ENCODE measurements at regions not wholly inside any gene's neighbourhood (a gene's known extent, or its start where the extent isn't known, plus 50 kb on each side); places are given as distances from the start of the nearest gene placed in this dataset.

- Histone ChIP-seq H3K4me1 (ENCODE audit: insufficient read depth, low read length) (no peaks in the 10 kb centered on the region), H3K27me3 (ENCODE audit: low read length) (no peaks in the 10 kb centered on the region), H3K4me2 (ENCODE audit: low read length) (no peak overlapping the region), H3K27ac (ENCODE audit: low read length) (no peak overlapping the region), H3K36me3 (ENCODE audit: low read depth, low read length) (no peaks in the 10 kb centered on the region), H4K20me1 (ENCODE audit: low read length) (no peaks in the 10 kb centered on the region), H3K9ac (ENCODE audit: low read length) (no peak overlapping the region), H3K9me3 (ENCODE audit: low read length) (no peaks in the 10 kb centered on the region), H3F3A (ENCODE audit: low read length, unreplicated experiment) (no peaks in the 10 kb centered on the region), H3K9me2 (replicated peaks; ENCODE audit: low read length) (no peaks in the 10 kb centered on the region), H2AFZ (ENCODE audit: low read length) (no peak overlapping the region), H3K79me2 (ENCODE audit: low read length) (no peaks in the 10 kb centered on the region), H3K4me3 (ENCODE audit: low read length) (no peak overlapping the region)
- TF ChIP-seq EZH2phosphoT487 (IDR thresholded peaks at IDR 0.05; ENCODE audit: borderline replicate concordance, low read length) (no peak), EZH2 (IDR thresholded peaks at IDR 0.05; ENCODE audit: low read length, unreplicated experiment) (no peak)
- TF ChIP-seq, protein P1, sequence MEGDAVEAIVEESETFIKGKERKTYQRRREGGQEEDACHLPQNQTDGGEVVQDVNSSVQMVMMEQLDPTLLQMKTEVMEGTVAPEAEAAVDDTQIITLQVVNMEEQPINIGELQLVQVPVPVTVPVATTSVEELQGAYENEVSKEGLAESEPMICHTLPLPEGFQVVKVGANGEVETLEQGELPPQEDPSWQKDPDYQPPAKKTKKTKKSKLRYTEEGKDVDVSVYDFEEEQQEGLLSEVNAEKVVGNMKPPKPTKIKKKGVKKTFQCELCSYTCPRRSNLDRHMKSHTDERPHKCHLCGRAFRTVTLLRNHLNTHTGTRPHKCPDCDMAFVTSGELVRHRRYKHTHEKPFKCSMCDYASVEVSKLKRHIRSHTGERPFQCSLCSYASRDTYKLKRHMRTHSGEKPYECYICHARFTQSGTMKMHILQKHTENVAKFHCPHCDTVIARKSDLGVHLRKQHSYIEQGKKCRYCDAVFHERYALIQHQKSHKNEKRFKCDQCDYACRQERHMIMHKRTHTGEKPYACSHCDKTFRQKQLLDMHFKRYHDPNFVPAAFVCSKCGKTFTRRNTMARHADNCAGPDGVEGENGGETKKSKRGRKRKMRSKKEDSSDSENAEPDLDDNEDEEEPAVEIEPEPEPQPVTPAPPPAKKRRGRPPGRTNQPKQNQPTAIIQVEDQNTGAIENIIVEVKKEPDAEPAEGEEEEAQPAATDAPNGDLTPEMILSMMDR (conservative IDR thresholded peaks at IDR 0.05; ENCODE audit: low read depth, low read length) = no peak
- intact Hi-C loops (cut with micrococcal nuclease) = no loop called here
- DNase-seq (no peak), ATAC-seq (no peak)
- ChIA-PET CTCF (no interaction called here), POLR2A (ENCODE audit: unreplicated experiment) (no interaction called here)
- BruUV-seq (replicated peaks) = no TSS peak
These were observed 432.0 kb downstream of the LMO4 start for GRCh38 chr1:87760654-87761053.

- no peaks in the 10 kb centered on the region for H4K20me1 ChIP-seq (ENCODE audit: low read length)
- no peak overlapping the region for H3K27ac ChIP-seq (ENCODE audit: low read length)
- no peak overlapping the region for H2AFZ ChIP-seq (ENCODE audit: low read length)
- no peaks in the 10 kb centered on the region for H3K27me3 ChIP-seq (ENCODE audit: low read length)
- H3F3A ChIP-seq (ENCODE audit: low read length, unreplicated experiment) = no peaks in the 10 kb centered on the region
- H3K79me2 ChIP-seq (ENCODE audit: low read length) = no peaks in the 10 kb centered on the region
- no peaks in the 10 kb centered on the region for H3K36me3 ChIP-seq (ENCODE audit: low read depth, low read length)
- ATAC-seq = no peak
- ChIA-PET POLR2A (ENCODE audit: unreplicated experiment) (no interaction called here), CTCF (no interaction called here)
- H3K4me1 ChIP-seq (ENCODE audit: insufficient read depth, low read length) = peaks cover 6% of the 10 kb centered on the region; the same call in 1 of the 2 replicates
- H3K9me2 ChIP-seq (replicated peaks; ENCODE audit: low read length) = no peaks in the 10 kb centered on the region
- BruUV-seq (replicated peaks) = no TSS peak
- H3K9me3 ChIP-seq (ENCODE audit: low read length) = no peaks in the 10 kb centered on the region
- no peak overlapping the region for H3K9ac ChIP-seq (ENCODE audit: low read length)
- H3K4me3 ChIP-seq (ENCODE audit: low read length) = no peak overlapping the region
- no peak for DNase-seq
- no peak overlapping the region for H3K4me2 ChIP-seq (ENCODE audit: low read length)
- intact Hi-C loops (cut with micrococcal nuclease) = no loop called here
- TF ChIP-seq EZH2phosphoT487 (IDR thresholded peaks at IDR 0.05; ENCODE audit: borderline replicate concordance, low read length) (no peak), EZH2 (IDR thresholded peaks at IDR 0.05; ENCODE audit: low read length, unreplicated experiment) (no peak)
- TF ChIP-seq, protein P1 (conservative IDR thresholded peaks at IDR 0.05; ENCODE audit: low read depth, low read length) = no peak
These were observed 434.8 kb downstream of the LMO4 start for GRCh38 chr1:87763483-87763882.

- CTCF ChIA-PET = no interaction called here
- TF ChIP-seq EZH2 (IDR thresholded peaks at IDR 0.05; ENCODE audit: low read length, unreplicated experiment) (no peak), EZH2phosphoT487 (IDR thresholded peaks at IDR 0.05; ENCODE audit: borderline replicate concordance, low read length) (no peak)
- TF ChIP-seq, protein P1 (conservative IDR thresholded peaks at IDR 0.05; ENCODE audit: low read depth, low read length) = no peak
These were observed 436.5 kb downstream of the LMO4 start for GRCh38 chr1:87765057-87765680.

More at GRCh38 chr1:87765057-87765680, 436.5 kb downstream of the LMO4 start:
- ATAC-seq (no peak), DNase-seq (no peak)
- no peaks in the 10 kb centered on the region for H4K20me1 ChIP-seq (ENCODE audit: low read length)
- no peaks in the 10 kb centered on the region for H3K9me3 ChIP-seq (ENCODE audit: low read length)
- H3K4me1 ChIP-seq (ENCODE audit: insufficient read depth, low read length) = peaks cover 6% of the 10 kb centered on the region; the same call in 1 of the 2 replicates
- H3K27me3 ChIP-seq (ENCODE audit: low read length) = no peaks in the 10 kb centered on the region
- no peaks in the 10 kb centered on the region for H3K9me2 ChIP-seq (replicated peaks; ENCODE audit: low read length)
- H3K9ac ChIP-seq (ENCODE audit: low read length) = no peak overlapping the region
- BruUV-seq (replicated peaks) = no TSS peak
- no peak overlapping the region for H3K4me2 ChIP-seq (ENCODE audit: low read length)
- no peak overlapping the region for H3K4me3 ChIP-seq (ENCODE audit: low read length)
- H3K79me2 ChIP-seq (ENCODE audit: low read length) = no peaks in the 10 kb centered on the region
- H3F3A ChIP-seq (ENCODE audit: low read length, unreplicated experiment) = no peaks in the 10 kb centered on the region
- no peaks in the 10 kb centered on the region for H3K36me3 ChIP-seq (ENCODE audit: low read depth, low read length)
- no peak overlapping the region for H2AFZ ChIP-seq (ENCODE audit: low read length)
- POLR2A ChIA-PET (ENCODE audit: unreplicated experiment) = no interaction called here
- intact Hi-C loops (cut with micrococcal nuclease) = no loop called here
- no peak overlapping the region for H3K27ac ChIP-seq (ENCODE audit: low read length)

Measured in PC-3 (cell line).